Trophoblast cell (in vitro differentiated cells and primary cell): ENCODE measurements at regions not wholly inside any gene's neighbourhood (a gene's known extent, or its start where the extent isn't known, plus 50 kb on each side); places are given as distances from the start of the nearest gene placed in this dataset.
"Not testable (repeated sequence)": the region's sequence is repeated elsewhere in the genome, so short reads cannot be mapped to it uniquely, and the experiment has no call there.

Experiments
- DNase-seq, 2 donors: peaks; one replicate each; pipeline ENCODE4 v3.0.0-alpha.2; 2016
- H2AFZ ChIP-seq: 2 replicates; pipeline ENCODE4 v1.6.1; 2013; ENCODE audit warnings: low read length, moderate library complexity, mild to moderate bottlenecking; ENCODE audit not compliant: insufficient read depth, poor library complexity
- H2AK5ac ChIP-seq: 2 replicates; pipeline ENCODE4 v1.6.1; 2013; ENCODE audit warnings: mild to moderate bottlenecking, low read length
- H2BK120ac ChIP-seq: 2 replicates; pipeline ENCODE4 v1.6.1; 2013; ENCODE audit warnings: low read length, mild to moderate bottlenecking, moderate library complexity; ENCODE audit not compliant: insufficient read depth, poor library complexity
- H2BK12ac ChIP-seq: 2 replicates; pipeline ENCODE4 v1.6.1; 2013; ENCODE audit warnings: mild to moderate bottlenecking, low read length, moderate library complexity
- H2BK5ac ChIP-seq: 2 replicates; pipeline ENCODE4 v1.6.1; 2013; ENCODE audit warnings: low read length, low read depth, moderate library complexity, mild to moderate bottlenecking; ENCODE audit not compliant: poor library complexity
- H3K14ac ChIP-seq: 2 replicates; pipeline ENCODE4 v1.6.1; 2013; ENCODE audit warnings: mild to moderate bottlenecking, low read length
- H3K18ac ChIP-seq: 2 replicates; pipeline ENCODE4 v1.6.1; 2013; ENCODE audit warnings: mild to moderate bottlenecking, low read length
- H3K23ac ChIP-seq: 2 replicates; pipeline ENCODE4 v1.6.1; 2013; ENCODE audit warnings: low read length
- H3K27ac ChIP-seq: 2 replicates; pipeline ENCODE4 v1.5.1; 2013; ENCODE audit warnings: low read depth, mild to moderate bottlenecking, inconsistent platforms, low read length, moderate library complexity
- H3K27me3 ChIP-seq: 2 replicates; pipeline ENCODE4 v1.6.1; 2013; ENCODE audit warnings: inconsistent platforms, mild to moderate bottlenecking, low read length, moderate library complexity; ENCODE audit not compliant: insufficient read depth
- H3K36me3 ChIP-seq, 2 experiments: 1 replicate in 1 of 2; 2 replicates in 1 of 2; pipeline ENCODE4 v1.6.1; 2013; ENCODE audit warnings: low read length in 2 of 2, mild to moderate bottlenecking in 2 of 2, moderate library complexity in 1 of 2; ENCODE audit not compliant: insufficient read depth in 2 of 2, control insufficient read depth in 1 of 2
- H3K4ac ChIP-seq: 2 replicates; pipeline ENCODE4 v1.6.1; 2013; ENCODE audit warnings: low read depth, mild to moderate bottlenecking, low read length, moderate library complexity
- H3K4me1 ChIP-seq, 2 experiments: 1 replicate in 1 of 2; 2 replicates in 1 of 2; pipeline ENCODE4 v1.6.1; 2013; ENCODE audit warnings: low read length in 2 of 2, mild to moderate bottlenecking in 2 of 2, moderate library complexity in 1 of 2; ENCODE audit not compliant: insufficient read depth in 2 of 2, control insufficient read depth in 1 of 2
- H3K4me2 ChIP-seq: 2 replicates; pipeline ENCODE4 v1.6.1; 2013; ENCODE audit warnings: inconsistent platforms, mild to moderate bottlenecking, low read length, moderate library complexity
- H3K4me3 ChIP-seq: 2 replicates; pipeline ENCODE4 v1.5.1; 2013; ENCODE audit warnings: mild to moderate bottlenecking, low read depth, low read length, inconsistent platforms
- H3K79me1 ChIP-seq: one replicate; pipeline ENCODE4 v1.6.1; 2013; ENCODE audit warnings: low read length
- H3K79me2 ChIP-seq: 2 replicates; pipeline ENCODE4 v1.6.1; 2013; ENCODE audit warnings: low read length, mild to moderate bottlenecking; ENCODE audit not compliant: control insufficient read depth, insufficient read depth, poor library complexity
- H3K9ac ChIP-seq: 2 replicates; pipeline ENCODE4 v1.6.1; 2013; ENCODE audit warnings: mild to moderate bottlenecking, low read length
- H3K9me3 ChIP-seq: 2 replicates; pipeline ENCODE4 v1.6.1; 2013; ENCODE audit warnings: low read depth, mild to moderate bottlenecking, control low read depth, inconsistent platforms, low read length; ENCODE audit not compliant: insufficient read depth
- H4K12ac ChIP-seq: 2 replicates; pipeline ENCODE4 v1.6.1; 2013; ENCODE audit warnings: low read depth, mild to moderate bottlenecking, low read length, moderate library complexity
- H4K8ac ChIP-seq: 2 replicates; pipeline ENCODE4 v1.6.1; 2013; ENCODE audit warnings: low read depth, mild to moderate bottlenecking, low read length, moderate library complexity
- H4K91ac ChIP-seq: one replicate; pipeline ENCODE4 v1.6.1; 2013; ENCODE audit warnings: low read depth, mild to moderate bottlenecking, low read length, moderate library complexity
- WGBS: extraction: QIAGEN DNeasy Blood & Tissue Kit; methylation state at CpG from one replicate; pipeline ENCODE4 v1.1.7; 2013; ENCODE audit warnings: missing lambda C conversion rate; ENCODE audit not compliant: insufficient read length, insufficient coverage; ENCODE audit errors: extremely low coverage; 5-methylcytosine and 5-hydroxymethylcytosine counted together

- Histone ChIP-seq H2BK12ac (no peak overlapping the region), H3K4ac (no peak overlapping the region), H3K9me3 (no peaks in the 10 kb centered on the region), H3K79me2 (no peaks in the 10 kb centered on the region), H3K27me3 (no peaks in the 10 kb centered on the region), H4K8ac (no peak overlapping the region), H3K27ac (no peak overlapping the region), H2AFZ (no peak overlapping the region), H2AK5ac (no peak overlapping the region), H2BK120ac (no peak overlapping the region), H3K4me3 (no peak overlapping the region), H3K18ac (no peak overlapping the region), H3K23ac (no peak overlapping the region), H2BK5ac (no peak overlapping the region), H3K4me1 (no peaks in the 10 kb centered on the region), H3K9ac (no peak overlapping the region), H3K79me1 (no peaks in the 10 kb centered on the region), H3K14ac (no peak overlapping the region), H4K12ac (no peak overlapping the region), H4K91ac (no peak overlapping the region), H3K36me3 (no peaks in the 10 kb centered on the region), H3K4me2 (no peak overlapping the region)
- peak in 1 of 2 donors; percentile 5 for DNase-seq
- no CpG with 5 or more reads among the region's 39 CpGs for WGBS
Measured at GRCh38 chr18:33820517-33821371, 242.7 kb downstream of the ASXL3 start.

- H3K79me2 ChIP-seq, H2BK5ac ChIP-seq, H3K4me2 ChIP-seq, H4K8ac ChIP-seq, H3K14ac ChIP-seq, H3K4ac ChIP-seq, H3K4me1 ChIP-seq, H3K4me3 ChIP-seq, H3K36me3 ChIP-seq, H2AK5ac ChIP-seq, DNase-seq, H3K18ac ChIP-seq, H4K12ac ChIP-seq, H3K27ac ChIP-seq, H3K9ac ChIP-seq, H4K91ac ChIP-seq, H2AFZ ChIP-seq, H3K23ac ChIP-seq, H2BK12ac ChIP-seq, H3K27me3 ChIP-seq, H3K9me3 ChIP-seq, H3K79me1 ChIP-seq, H2BK120ac ChIP-seq: not testable (repeated sequence)
- no CpG with 5 or more reads among the region's 32 CpGs for WGBS
Measured at GRCh38 chr18:33819692-33820343, 241.8 kb downstream of the ASXL3 start.

GRCh38 chr18:33818145-33818544 is 240.1 kb downstream of the ASXL3 start:
- Histone ChIP-seq H3K4me1 (no peaks in the 10 kb centered on the region), H3K4ac (no peak overlapping the region), H3K18ac (no peak overlapping the region), H2BK12ac (no peak overlapping the region), H4K8ac (no peak overlapping the region), H3K14ac (no peak overlapping the region), H3K79me1 (no peaks in the 10 kb centered on the region), H2BK5ac (no peak overlapping the region), H2AFZ (no peak overlapping the region), H3K9me3 (no peaks in the 10 kb centered on the region), H3K9ac (no peak overlapping the region), H3K79me2 (no peaks in the 10 kb centered on the region), H3K4me2 (no peak overlapping the region), H3K27me3 (no peaks in the 10 kb centered on the region), H3K27ac (no peak overlapping the region), H3K36me3 (no peaks in the 10 kb centered on the region), H2AK5ac (no peak overlapping the region), H4K12ac (no peak overlapping the region), H3K4me3 (no peak overlapping the region), H4K91ac (no peak overlapping the region), H3K23ac (no peak overlapping the region), H2BK120ac (peak overlapping the region; percentile 41)
- WGBS = no CpG with 5 or more reads among the region's 1 CpG
- no peak for DNase-seq

GRCh38 chr18:33817096-33817495 is 239.1 kb downstream of the ASXL3 start:
- no peak overlapping the region for H3K4me2 ChIP-seq
- H3K79me2 ChIP-seq = no peaks in the 10 kb centered on the region
- peak; percentile 27 to 35 for DNase-seq
- H2BK5ac ChIP-seq = no peak overlapping the region
- no peak overlapping the region for H2BK120ac ChIP-seq
- H3K9ac ChIP-seq = no peak overlapping the region
- H3K4me1 ChIP-seq = no peaks in the 10 kb centered on the region
- no peak overlapping the region for H2AK5ac ChIP-seq
- H3K4ac ChIP-seq = no peak overlapping the region
- no peaks in the 10 kb centered on the region for H3K36me3 ChIP-seq
- no peak overlapping the region for H2AFZ ChIP-seq
- H3K79me1 ChIP-seq = no peaks in the 10 kb centered on the region
- H3K27me3 ChIP-seq = no peaks in the 10 kb centered on the region
- H4K91ac ChIP-seq = no peak overlapping the region
- H2BK12ac ChIP-seq = no peak overlapping the region
- H3K9me3 ChIP-seq = no peaks in the 10 kb centered on the region
- no peak overlapping the region for H3K14ac ChIP-seq
- no peak overlapping the region for H3K27ac ChIP-seq
- H3K23ac ChIP-seq = no peak overlapping the region
- no peak overlapping the region for H3K18ac ChIP-seq
- no peak overlapping the region for H3K4me3 ChIP-seq
- WGBS = no CpG with 5 or more reads among the region's 1 CpG
- no peak overlapping the region for H4K8ac ChIP-seq
- no peak overlapping the region for H4K12ac ChIP-seq
